GM12874 (cell line): ENCODE measurements at regions not wholly inside any gene's neighbourhood (a gene's known extent, or its start where the extent isn't known, plus 50 kb on each side); places are given as distances from the start of the nearest gene placed in this dataset.

Source experiments
- TF ChIP-seq, protein P1 (sequence below): IDR thresholded peaks from 2 replicates; pipeline ENCODE4 v1.5.1; 2011; ENCODE audit warnings: low read depth, mild to moderate bottlenecking, control low read depth, low read length, moderate library complexity; ENCODE audit not compliant: insufficient read depth

- TF ChIP-seq, protein P1, sequence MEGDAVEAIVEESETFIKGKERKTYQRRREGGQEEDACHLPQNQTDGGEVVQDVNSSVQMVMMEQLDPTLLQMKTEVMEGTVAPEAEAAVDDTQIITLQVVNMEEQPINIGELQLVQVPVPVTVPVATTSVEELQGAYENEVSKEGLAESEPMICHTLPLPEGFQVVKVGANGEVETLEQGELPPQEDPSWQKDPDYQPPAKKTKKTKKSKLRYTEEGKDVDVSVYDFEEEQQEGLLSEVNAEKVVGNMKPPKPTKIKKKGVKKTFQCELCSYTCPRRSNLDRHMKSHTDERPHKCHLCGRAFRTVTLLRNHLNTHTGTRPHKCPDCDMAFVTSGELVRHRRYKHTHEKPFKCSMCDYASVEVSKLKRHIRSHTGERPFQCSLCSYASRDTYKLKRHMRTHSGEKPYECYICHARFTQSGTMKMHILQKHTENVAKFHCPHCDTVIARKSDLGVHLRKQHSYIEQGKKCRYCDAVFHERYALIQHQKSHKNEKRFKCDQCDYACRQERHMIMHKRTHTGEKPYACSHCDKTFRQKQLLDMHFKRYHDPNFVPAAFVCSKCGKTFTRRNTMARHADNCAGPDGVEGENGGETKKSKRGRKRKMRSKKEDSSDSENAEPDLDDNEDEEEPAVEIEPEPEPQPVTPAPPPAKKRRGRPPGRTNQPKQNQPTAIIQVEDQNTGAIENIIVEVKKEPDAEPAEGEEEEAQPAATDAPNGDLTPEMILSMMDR, result no peak
These were observed 85.0 kb upstream of the DPH6 start for GRCh38 chr15:35630985-35631384.

DNA sequence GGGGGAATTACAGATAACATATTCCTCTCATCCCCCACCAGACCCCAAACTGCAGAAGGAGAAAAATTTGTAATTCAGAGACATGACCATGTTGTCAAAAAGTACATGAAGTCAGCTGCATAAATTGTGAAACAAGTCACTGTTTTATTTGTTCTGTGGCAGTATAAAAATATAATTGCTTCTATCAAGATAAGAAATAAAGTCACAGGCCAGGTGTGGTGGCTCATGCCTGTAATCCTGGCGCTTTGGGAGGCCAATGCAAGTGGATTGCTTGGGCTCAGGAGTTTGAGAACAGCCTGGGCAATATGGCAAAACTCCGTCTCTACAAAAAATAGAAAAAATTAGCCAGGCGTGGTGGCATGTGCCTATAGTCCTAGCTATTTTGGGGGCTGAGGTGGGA, 87.7 kb upstream of the DPH6 start:
- TF ChIP-seq, protein P1, result no peak

GRCh38 chr15:35646790-35647189, 100.8 kb upstream of the DPH6 start:
- TF ChIP-seq, protein P1, result no peak

DNA sequence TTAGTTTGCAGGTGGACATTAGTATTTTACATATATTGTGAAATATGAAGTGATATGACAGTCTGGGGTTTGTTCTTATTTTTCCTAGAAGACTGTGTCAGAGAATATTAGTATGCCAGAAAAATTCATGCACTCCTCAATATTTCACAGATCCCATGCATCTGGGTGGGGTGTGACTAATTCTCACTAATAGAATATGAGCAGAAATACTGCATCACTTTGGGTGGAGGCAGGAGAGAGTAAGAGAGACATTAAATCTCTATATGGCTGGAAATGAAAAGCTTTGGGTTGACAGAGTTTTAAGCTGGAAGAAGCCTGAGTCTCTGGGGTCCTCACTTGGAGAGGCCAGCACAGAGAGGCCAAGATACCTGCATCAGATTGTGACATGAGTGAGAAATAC, 101.3 kb upstream of the DPH6 start:
- TF ChIP-seq, protein P1, result no peak

DNA sequence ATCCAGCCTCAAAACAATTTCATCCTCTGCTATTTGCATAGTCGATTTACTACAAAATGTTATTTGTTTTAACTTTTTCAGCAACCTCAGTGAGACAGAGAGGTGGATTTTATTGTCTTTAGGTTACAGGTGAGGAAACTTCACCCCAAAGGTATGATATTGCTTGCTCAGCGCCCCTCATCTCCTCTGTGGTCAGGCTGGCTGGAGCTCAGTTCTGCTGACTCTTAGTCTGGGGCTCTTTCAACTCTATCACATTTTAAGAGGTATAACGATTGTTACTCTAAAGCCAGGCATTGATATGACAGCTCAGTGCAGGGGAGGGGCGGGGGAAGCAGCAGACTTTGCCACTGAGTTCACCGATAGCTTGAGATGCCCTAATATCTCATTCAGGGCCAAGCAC, 103.0 kb upstream of the DPH6 start:
- TF ChIP-seq, protein P1, result no peak

DNA sequence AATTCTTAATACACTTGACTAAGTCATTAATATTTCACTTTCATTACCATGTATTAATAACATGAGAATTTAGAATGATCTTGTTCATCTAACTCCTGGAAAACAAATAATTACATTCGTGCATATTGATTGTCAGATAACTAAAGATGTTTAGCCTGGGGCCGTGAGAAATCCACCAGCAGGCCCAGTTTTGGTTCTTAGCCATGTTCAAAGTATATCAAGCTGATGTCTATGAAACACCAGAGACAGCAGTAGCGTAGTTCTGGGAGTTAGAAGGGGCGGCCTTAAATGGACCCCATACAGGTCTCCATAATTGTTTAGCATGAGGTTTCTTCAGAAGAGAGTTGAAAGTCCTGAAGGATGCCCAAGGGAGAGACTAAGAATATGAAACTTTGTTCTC, 103.6 kb upstream of the DPH6 start:
- TF ChIP-seq, protein P1, result no peak

- TF ChIP-seq, protein P1, result no peak
These were observed 108.4 kb upstream of the DPH6 start for GRCh38 chr15:35654332-35654731.

DNA sequence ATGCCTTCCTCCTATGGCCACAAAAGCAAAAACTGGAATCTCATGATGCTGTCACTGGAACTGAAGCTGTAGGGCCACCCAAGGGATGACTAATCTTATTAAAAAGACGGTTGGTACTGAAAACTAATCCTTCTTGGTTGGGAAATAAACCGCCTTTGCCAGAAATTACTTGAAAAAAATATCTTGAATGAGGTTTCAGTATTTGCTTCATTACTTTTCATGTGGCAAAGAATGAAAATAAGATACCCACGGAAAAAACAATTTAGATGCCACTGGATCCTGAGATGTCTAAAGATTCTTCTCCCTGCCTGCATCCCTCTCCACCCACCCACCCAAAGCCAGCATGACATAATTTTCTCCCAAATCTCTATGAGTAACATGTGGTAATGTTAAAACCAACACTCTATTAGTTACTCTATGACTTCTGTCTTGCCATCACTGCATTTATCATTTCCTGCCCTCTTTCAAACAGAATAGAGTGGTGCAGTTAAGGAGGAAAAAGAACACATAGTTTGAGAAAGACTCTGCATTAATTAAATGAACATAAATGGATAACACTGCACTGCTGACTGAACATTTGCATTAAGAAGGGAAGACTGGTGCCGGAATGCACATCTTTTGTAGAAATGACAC, 111.8 kb upstream of the DPH6 start:
- TF ChIP-seq, protein P1, result no peak
